Anterior cingulate cortex (tissue), 58 donors: ENCODE measurements at regions not wholly inside any gene's neighbourhood (a gene's known extent, or its start where the extent isn't known, plus 50 kb on each side); places are given as distances from the start of the nearest gene placed in this dataset.
"Not testable (repeated sequence)": the region's sequence is repeated elsewhere in the genome, so short reads cannot be mapped to it uniquely, and the experiment has no call there.

Source experiments
- DNase-seq, 58 donors: peaks; one replicate each; lab custom pipeline; 2025; lab: John Stamatoyannopoulos, UW

DNA sequence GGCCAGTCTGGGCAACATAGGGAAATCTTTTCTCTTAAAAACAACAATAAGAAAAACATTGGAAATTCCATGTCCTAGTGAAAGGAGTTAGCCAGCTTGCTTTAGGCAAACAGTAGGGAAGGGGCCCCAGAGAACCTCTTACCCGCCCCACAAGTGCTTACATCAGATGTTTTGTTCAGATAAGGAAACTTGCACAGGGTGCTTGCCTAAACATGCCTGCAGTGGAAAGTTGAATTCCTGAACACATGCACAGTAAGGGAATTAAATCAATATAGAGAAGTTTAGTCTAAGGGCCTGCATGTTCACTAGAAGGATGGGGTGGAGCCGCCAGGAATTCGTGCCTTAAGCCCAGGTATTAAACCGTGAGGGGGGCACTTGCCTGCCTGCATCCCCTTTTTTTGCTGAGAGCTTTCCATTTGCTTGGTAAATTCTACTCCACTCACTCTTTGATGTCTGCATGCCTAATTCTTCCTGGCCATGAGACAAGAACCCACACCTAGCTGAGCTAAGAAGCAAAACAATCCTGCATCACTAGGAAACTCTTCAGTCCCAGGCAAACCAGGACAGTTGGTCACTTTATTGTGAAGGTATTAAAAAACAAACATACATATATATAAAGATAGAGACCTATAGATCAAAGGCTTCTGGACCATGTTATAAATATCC is 499.0 kb downstream of the SIPA1L2 start:
- no peak for DNase-seq

GRCh38 chr1:232127190-232127589 is 500.6 kb downstream of the DISC1 start:
- no peak for DNase-seq

DNA sequence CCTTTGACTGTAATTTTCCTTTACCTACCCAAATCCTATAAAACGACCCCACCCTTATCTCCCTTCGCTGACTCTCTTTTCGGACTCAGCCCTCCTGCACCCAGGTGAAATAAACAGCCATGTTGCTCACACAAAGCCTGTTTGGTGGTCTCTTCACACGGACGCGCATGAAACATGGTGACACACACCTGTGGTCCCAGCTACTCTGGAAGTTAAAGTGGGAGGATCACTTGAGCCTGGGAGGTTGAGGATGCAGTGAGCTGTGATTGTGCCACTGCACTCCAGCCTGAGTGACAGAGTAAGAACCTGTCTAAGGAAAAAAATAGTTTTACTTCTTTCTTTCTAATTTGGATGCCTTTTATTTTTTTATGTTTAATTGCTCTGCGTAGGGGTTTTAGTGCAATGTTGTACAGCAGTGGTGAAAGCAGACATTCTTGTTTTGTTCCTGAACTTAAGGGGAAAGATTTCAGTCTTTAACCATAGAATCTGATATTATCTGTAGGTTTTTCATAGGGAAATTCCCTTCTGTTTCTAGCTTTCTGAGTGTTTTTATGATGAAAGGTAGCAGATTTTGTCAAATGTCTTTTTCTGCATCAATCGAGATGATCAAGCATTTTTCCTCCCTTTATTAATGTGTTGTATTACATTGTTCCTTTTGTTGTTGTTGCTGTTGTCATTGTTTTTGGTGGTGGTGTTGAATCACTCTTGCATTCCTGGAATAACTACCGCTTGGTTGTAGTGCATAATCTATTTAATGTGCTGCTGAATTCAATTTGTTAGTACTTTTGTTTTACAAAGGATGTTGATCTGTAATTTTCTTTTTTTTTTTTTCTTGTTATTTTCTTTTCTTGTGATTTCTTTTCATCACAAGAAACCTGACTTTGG is 497.4 kb downstream of the DISC1 start:
- no peak for DNase-seq

- DNase-seq, result not testable (repeated sequence)
These were observed 491.3 kb downstream of the DISC1 start for GRCh38 chr1:232117903-232118302.

DNA sequence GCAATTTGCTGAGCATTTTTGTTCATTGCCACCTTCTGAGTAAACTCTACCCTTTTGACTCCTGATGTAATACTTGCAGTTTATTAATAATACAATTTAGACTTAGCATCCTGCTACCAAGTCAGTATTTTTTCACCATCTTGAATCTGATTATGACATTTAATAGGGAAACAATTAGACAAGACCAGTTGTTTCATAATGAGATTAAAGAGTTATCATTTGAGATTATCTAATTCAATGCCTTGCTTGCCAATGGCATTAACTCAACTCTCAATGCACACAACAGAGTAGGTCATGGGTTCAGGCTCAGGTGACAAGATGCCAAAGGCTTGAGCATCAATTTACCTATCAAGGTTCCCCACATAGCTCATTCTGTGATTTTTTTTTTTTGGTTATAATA is 488.4 kb downstream of the DISC1 start:
- DNase-seq, result no peak

GRCh38 chr1:232112076-232112475 is 485.5 kb downstream of the DISC1 start:
- no peak for DNase-seq

- no peak for DNase-seq
These were observed 485.0 kb downstream of the DISC1 start for GRCh38 chr1:232111611-232112010.

GRCh38 chr1:232110281-232111090 is 483.9 kb downstream of the DISC1 start:
- no peak for DNase-seq

DNA sequence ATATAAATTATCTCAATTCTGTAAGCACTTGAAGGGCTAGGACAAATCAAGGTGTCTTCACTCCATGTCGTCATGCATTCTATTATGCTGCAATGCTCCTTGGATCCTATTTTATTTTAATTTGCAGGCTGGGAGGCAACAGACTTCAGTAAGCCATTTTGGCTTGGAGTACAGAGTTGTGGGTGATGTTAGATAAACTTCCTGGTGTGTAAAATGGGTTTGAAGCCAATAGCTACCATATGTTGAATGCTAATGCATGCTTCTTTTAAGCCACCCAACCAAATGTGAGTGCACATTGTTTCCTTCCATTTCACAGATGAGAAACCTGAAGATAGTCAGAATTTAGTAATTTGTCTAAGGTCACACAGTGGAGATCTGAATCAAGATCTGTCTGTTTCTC is 482.8 kb downstream of the DISC1 start:
- no peak for DNase-seq

DNA sequence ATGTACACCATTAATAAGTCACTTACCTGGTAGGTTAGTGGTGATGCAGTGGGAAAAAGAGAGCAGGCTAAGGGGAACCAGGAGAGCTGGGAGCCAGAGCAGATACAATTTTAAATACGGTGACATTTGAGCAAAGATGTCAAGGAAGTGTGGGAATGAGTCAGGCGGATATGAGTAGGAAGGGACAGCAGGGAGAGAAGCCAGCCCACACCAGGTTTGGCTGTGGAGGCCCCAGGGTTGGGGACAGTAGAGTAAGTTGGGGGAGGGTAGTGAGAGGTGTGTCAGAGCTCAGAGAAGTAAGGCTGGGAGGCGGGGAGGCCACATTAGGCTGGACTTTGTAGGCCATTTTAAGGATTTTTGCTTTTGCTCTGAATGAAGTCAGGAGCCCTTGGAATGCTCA is 482.0 kb downstream of the DISC1 start:
- no peak for DNase-seq

DNA sequence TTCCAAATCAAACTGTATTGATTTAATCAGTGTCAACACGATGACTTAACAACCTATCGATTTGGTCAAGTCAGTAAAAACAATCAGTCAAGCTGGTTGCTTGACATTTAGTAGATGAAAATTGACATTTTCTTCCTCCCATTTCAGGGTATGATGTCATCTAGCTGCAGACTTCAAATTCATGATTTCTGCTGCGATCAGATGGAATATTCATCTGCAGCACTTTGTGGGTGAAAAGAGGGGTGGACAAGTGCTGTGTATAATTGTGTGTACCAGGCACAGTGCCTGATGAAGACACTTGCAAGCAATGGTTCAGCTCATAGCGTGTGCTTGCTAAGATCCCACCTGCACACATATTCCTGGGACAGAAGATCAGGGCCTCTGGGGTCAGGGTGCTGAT is 479.8 kb downstream of the DISC1 start:
- no peak for DNase-seq

GRCh38 chr1:232105561-232105960 is 479.0 kb downstream of the DISC1 start:
- DNase-seq, result no peak

DNA sequence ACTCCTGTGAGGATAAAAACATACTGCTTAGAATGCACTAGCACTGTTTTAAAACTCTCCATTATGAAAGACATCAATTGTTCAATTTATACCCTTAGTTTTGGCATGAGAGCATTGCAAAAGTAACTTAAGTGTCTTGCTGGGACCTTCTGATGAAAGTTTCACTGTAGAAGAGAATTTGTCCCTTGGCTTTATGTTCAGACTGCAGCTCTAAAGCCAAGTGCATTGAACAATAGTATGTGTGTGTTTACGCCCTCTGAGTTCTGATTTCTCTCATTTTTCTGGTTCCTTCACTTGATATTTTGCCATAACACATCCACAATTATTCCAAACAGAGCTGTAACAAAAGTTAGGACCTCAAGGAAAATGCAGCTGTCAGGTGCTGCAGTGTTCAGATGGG is 474.6 kb downstream of the DISC1 start:
- no peak for DNase-seq

DNA sequence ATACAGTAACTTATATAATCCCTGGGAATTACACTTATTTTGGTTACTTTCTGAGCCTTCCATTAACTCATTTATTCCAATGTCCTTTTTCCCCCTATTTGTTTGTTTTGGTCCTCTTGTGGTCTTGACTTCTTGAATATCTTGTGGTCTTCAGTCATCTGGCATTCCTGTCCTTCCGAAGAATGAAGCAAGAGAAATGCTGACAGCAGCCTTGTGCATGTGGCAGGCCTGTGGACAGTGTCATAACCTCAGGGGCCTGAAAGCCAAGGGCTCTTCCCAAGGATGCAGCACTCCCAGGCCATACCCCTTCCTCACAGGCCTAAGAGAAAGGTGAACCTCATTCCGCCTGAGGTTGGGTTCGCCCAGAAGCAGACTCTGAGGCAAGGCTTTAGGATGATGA is 470.2 kb downstream of the DISC1 start:
- no peak for DNase-seq
